MCF 10A (cell line): ENCODE measurements at regions not wholly inside any gene's neighbourhood (a gene's known extent, or its start where the extent isn't known, plus 50 kb on each side); places are given as distances from the start of the nearest gene placed in this dataset.

Experiments used
- BruUV-seq: library from RNA; stranded (reverse); fragments of 400-500 nt; replicated peaks from 2 replicates; lab custom pipeline; 2021; lab: Mats Ljungman, UMichigan
- CTCF ChIA-PET: fragments of 300-600 bp; sonication (Branson Sonifier 250); formaldehyde crosslinking; extraction: SDS; loops from one replicate; lab custom pipeline; 2021; ENCODE audit warnings: antibody characterized with exemption, inconsistent platforms; lab: Yijun Ruan, JAX
- POLR2A ChIA-PET: fragments of 300-600, 350-650 bp; sonication (Branson Sonifier 250); formaldehyde crosslinking; extraction: SDS; loops from one replicate; lab custom pipeline; 2020; ENCODE audit warnings: antibody characterized with exemption, inconsistent platforms; lab: Yijun Ruan, JAX
- DNase-seq: peaks from one replicate; pipeline ENCODE4 v3.0.0-alpha.2; 2018; ENCODE audit not compliant: unreplicated experiment
- H3K27ac Mint-ChIP-seq: one replicate; pipeline ENCODE4 v1.8.0; 2022; ENCODE audit warnings: mild to moderate bottlenecking, low read depth, mixed read lengths; ENCODE audit not compliant: unreplicated experiment
- H3K27me3 Mint-ChIP-seq: one replicate; pipeline ENCODE4 v1.8.0; 2022; ENCODE audit warnings: mixed read lengths; ENCODE audit not compliant: insufficient read depth, unreplicated experiment
- H3K36me3 Mint-ChIP-seq: one replicate; pipeline ENCODE4 v1.8.0; 2022; ENCODE audit warnings: mild to moderate bottlenecking, moderate library complexity, mixed read lengths; ENCODE audit not compliant: insufficient read depth, unreplicated experiment
- H3K4me1 Mint-ChIP-seq: one replicate; pipeline ENCODE4 v1.8.0; 2022; ENCODE audit warnings: mixed read lengths; ENCODE audit not compliant: insufficient read depth, unreplicated experiment
- H3K4me3 Mint-ChIP-seq: one replicate; pipeline ENCODE4 v1.8.0; 2022; ENCODE audit warnings: mild to moderate bottlenecking, moderate library complexity, mixed read lengths; ENCODE audit not compliant: unreplicated experiment
- H3K9me3 Mint-ChIP-seq: one replicate; pipeline ENCODE4 v1.8.0; 2022; ENCODE audit warnings: mixed read lengths; ENCODE audit not compliant: unreplicated experiment
- intact Hi-C: fragments of 100-400 bp; cut with micrococcal nuclease; formaldehyde crosslinking; loops from 2 replicates; pipeline ENCODE4 v1.14.1; 2022
- TF ChIP-seq, protein P1 (sequence below): fragments of 200-600 bp; IDR thresholded peaks from one replicate; pipeline ENCODE4 v1.8.0; 2022; ENCODE audit warnings: antibody characterized with exemption, mild to moderate bottlenecking; ENCODE audit not compliant: unreplicated experiment

DNA sequence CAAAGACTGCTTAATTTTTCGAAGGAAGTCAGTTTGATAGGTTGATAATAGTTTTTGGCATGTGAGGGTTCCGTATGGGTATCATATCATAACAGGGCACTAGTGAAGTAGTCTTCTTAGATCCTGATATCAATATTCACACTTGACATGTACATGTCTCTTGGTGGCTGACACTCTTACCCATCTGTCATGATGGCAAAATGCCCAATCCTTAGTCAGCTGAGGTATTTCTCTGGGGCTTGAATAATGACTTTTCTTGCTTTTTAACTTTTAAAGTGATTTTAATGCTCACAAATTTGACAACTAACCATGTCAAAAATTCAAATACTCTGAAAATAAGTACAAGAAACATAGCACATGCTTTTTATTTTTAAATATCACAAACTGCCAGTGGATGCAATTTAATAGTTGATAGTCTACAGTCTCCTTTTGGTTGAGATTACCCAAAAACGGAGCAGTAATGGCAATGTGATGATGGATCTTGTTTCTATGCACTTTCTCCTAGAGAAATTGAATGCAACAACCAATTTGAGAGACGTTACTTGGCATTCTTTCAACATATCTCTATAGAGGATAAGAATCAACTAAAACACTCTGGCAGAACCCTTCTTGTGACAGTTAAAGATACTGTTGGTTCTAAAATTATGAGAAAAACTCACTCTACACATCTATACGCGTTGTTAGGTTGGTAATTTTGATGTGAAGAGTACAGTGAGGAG, 552.9 kb upstream of the PABPC4L start:
- no peak for DNase-seq
- H3K27me3 Mint-ChIP-seq, result no peaks in the 10 kb centered on the region
- no peaks in the 10 kb centered on the region for H3K9me3 Mint-ChIP-seq
- POLR2A ChIA-PET, result no interaction called here
- H3K36me3 Mint-ChIP-seq, result no peaks in the 10 kb centered on the region
- no peak overlapping the region for H3K27ac Mint-ChIP-seq
- no TSS peak for BruUV-seq
- intact Hi-C loops, result no loop called here
- CTCF ChIA-PET, result no interaction called here
- H3K4me1 Mint-ChIP-seq, result no peaks in the 10 kb centered on the region
- H3K4me3 Mint-ChIP-seq, result no peak overlapping the region
- TF ChIP-seq, protein P1, sequence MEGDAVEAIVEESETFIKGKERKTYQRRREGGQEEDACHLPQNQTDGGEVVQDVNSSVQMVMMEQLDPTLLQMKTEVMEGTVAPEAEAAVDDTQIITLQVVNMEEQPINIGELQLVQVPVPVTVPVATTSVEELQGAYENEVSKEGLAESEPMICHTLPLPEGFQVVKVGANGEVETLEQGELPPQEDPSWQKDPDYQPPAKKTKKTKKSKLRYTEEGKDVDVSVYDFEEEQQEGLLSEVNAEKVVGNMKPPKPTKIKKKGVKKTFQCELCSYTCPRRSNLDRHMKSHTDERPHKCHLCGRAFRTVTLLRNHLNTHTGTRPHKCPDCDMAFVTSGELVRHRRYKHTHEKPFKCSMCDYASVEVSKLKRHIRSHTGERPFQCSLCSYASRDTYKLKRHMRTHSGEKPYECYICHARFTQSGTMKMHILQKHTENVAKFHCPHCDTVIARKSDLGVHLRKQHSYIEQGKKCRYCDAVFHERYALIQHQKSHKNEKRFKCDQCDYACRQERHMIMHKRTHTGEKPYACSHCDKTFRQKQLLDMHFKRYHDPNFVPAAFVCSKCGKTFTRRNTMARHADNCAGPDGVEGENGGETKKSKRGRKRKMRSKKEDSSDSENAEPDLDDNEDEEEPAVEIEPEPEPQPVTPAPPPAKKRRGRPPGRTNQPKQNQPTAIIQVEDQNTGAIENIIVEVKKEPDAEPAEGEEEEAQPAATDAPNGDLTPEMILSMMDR, result no peak

GRCh38 chr4:134753390-134753789, 551.8 kb upstream of the PABPC4L start:
- Mint-ChIP-seq H3K27me3 (no peaks in the 10 kb centered on the region), H3K9me3 (no peaks in the 10 kb centered on the region), H3K4me1 (no peaks in the 10 kb centered on the region), H3K36me3 (no peaks in the 10 kb centered on the region), H3K4me3 (no peak overlapping the region), H3K27ac (no peak overlapping the region)
- TF ChIP-seq, protein P1, result no peak
- ChIA-PET CTCF (no interaction called here), POLR2A (no interaction called here)
- no TSS peak for BruUV-seq
- intact Hi-C loops, result no loop called here
- no peak for DNase-seq

DNA sequence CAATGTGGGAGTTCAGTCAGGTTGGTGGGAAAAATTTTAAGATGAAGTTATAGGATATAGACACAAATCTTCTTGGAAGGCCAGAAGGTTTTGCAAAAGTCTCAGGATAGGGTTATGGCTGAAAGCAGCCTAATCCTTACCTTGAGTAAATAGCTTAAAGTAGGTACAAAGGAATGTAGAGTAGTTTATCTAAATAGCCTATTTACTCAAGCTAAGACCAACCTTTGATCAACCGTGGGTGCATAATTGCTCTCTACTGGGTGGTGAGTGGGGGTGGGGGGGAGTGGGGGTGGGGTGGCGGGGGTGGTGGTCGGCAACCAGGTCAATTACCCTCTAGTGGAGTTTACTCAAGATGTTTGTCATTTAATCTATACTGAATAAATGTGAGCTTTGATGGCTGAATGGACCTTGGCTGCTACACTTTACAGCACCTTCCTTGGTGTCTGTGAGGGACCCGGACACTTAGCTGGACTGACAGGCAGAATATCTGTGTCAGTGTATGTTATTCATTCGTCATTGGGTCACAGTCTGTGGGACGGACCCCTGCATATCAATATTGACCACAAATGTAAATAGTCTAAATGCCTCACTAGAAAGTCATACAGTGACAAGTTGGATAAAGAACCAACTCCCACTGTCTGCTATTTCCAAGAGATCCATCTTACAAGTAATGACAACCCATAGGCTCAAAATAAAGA, 545.7 kb upstream of the PABPC4L start:
- intact Hi-C loops, result no loop called here
- Mint-ChIP-seq H3K9me3 (no peaks in the 10 kb centered on the region), H3K27ac (no peak overlapping the region), H3K4me3 (no peak overlapping the region), H3K27me3 (no peaks in the 10 kb centered on the region), H3K4me1 (no peaks in the 10 kb centered on the region), H3K36me3 (no peaks in the 10 kb centered on the region)
- ChIA-PET POLR2A (no interaction called here), CTCF (interaction anchor here (0.7 kb wide), 1 partner anchor 102 kb away, joined by 3 read pairs; no protein-coding TSS in a partner anchor)
- no TSS peak for BruUV-seq
- DNase-seq, result no peak
- TF ChIP-seq, protein P1, result no peak

GRCh38 chr4:134740290-134740689, 538.7 kb upstream of the PABPC4L start:
- intact Hi-C loops, result no loop called here
- Mint-ChIP-seq H3K9me3 (no peaks in the 10 kb centered on the region), H3K36me3 (no peaks in the 10 kb centered on the region), H3K27me3 (no peaks in the 10 kb centered on the region), H3K4me3 (no peak overlapping the region), H3K27ac (no peak overlapping the region), H3K4me1 (no peaks in the 10 kb centered on the region)
- ChIA-PET CTCF (interaction anchor here (1.1 kb wide), 1 partner anchor 1593 kb away, joined by 3 read pairs; no protein-coding TSS in a partner anchor), POLR2A (no interaction called here)
- BruUV-seq, result no TSS peak
- TF ChIP-seq, protein P1, result no peak
- no peak for DNase-seq
